ENCODE measurements at regions not wholly inside any gene's neighbourhood (a gene's known extent, or its start where the extent isn't known, plus 50 kb on each side); places are given as distances from the start of the nearest gene placed in this dataset.

GRCh38 chr13:106145997-106146864 lies 389.2 kb downstream of the EFNB2 start:
- TF ChIP-seq CTCF (IDR thresholded peaks at IDR 0.05; ENCODE audit: low read length): no peak
- no peak for TF ChIP-seq EZH2 (IDR thresholded peaks at IDR 0.05; ENCODE audit: borderline replicate concordance, low read length)
